Testis (tissue), 2 donors: ENCODE measurements at regions not wholly inside any gene's neighbourhood (a gene's known extent, or its start where the extent isn't known, plus 50 kb on each side); places are given as distances from the start of the nearest gene placed in this dataset.
A peak's percentile ranks its signal among the peaks of the same experiment; 100 is the strongest.

Experiments used
- DNase-seq: peaks from one replicate; pipeline ENCODE4 v3.0.0-alpha.2; 2019
- H3K27ac ChIP-seq, 2 donors: fragments of 200-600 bp; sonication (generic); one replicate each; pipeline ENCODE4 v1.5.1; 2019
- H3K27me3 ChIP-seq: fragments of 200-600 bp; sonication (generic); one replicate; pipeline ENCODE4 v1.5.1; 2019
- H3K36me3 ChIP-seq: fragments of 200-600 bp; sonication (generic); one replicate; pipeline ENCODE4 v1.5.1; 2017; ENCODE audit warnings: low read depth; ENCODE audit errors: missing control alignments
- H3K4me1 ChIP-seq: fragments of 200-600 bp; sonication (generic); one replicate; pipeline ENCODE4 v1.5.1; 2019
- H3K4me3 ChIP-seq, 2 donors: fragments of 200-600 bp; sonication (generic); one replicate each; pipeline ENCODE4 v1.5.1; 2017 to 2019
- H3K9me3 ChIP-seq: fragments of 200-600 bp; sonication (generic); one replicate; pipeline ENCODE4 v1.5.1; 2017
- POLR2A ChIP-seq: fragments of 450-650 bp; IDR thresholded peaks from one replicate; pipeline ENCODE4 v1.6.1; 2017; ENCODE audit warnings: antibody characterized with exemption, mild to moderate bottlenecking, moderate library complexity
- WGBS, 2 donors: methylation state at CpG; one replicate each; pipeline ENCODE4 v1.1.5; 2018; 5-methylcytosine and 5-hydroxymethylcytosine counted together
- intact Hi-C: fragments of 100-400 bp; cut with DNase I; formaldehyde crosslinking; loops from one replicate; pipeline ENCODE4 v1.15.1; 2023; ENCODE audit warnings: low total_unique reads
- TF ChIP-seq, protein P1 (sequence below), 3 experiments: fragments of 450-650 bp in 2 of 3; fragments of 200-600 bp in 1 of 3; sonication (generic) in 1 of 3; IDR thresholded peaks; one replicate each; pipeline ENCODE4 v1.5.1; 2016 to 2019; ENCODE audit warnings: antibody characterized with exemption in 3 of 3, mild to moderate bottlenecking in 2 of 3, moderate library complexity in 1 of 3

- Histone ChIP-seq H3K36me3 (no peaks in the 10 kb centered on the region), H3K27me3 (no peaks in the 10 kb centered on the region), H3K4me3 (no peak overlapping the region), H3K27ac (no peak overlapping the region), H3K9me3 (no peaks in the 10 kb centered on the region), H3K4me1 (no peaks in the 10 kb centered on the region)
- intact Hi-C loops = no loop called here
- peak; percentile 80 for DNase-seq
- 8 to 10% methylated on average over 12 of the region's 12 CpGs for WGBS, 2 donors
- no peak for TF ChIP-seq POLR2A
- TF ChIP-seq, protein P1, sequence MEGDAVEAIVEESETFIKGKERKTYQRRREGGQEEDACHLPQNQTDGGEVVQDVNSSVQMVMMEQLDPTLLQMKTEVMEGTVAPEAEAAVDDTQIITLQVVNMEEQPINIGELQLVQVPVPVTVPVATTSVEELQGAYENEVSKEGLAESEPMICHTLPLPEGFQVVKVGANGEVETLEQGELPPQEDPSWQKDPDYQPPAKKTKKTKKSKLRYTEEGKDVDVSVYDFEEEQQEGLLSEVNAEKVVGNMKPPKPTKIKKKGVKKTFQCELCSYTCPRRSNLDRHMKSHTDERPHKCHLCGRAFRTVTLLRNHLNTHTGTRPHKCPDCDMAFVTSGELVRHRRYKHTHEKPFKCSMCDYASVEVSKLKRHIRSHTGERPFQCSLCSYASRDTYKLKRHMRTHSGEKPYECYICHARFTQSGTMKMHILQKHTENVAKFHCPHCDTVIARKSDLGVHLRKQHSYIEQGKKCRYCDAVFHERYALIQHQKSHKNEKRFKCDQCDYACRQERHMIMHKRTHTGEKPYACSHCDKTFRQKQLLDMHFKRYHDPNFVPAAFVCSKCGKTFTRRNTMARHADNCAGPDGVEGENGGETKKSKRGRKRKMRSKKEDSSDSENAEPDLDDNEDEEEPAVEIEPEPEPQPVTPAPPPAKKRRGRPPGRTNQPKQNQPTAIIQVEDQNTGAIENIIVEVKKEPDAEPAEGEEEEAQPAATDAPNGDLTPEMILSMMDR (IDR thresholded peaks at IDR 0.05) = no peak
Measured at GRCh38 chr19:5403968-5404640, 51.1 kb upstream of the ZNRF4 start.
